NT2/D1 (cell line): ENCODE measurements at regions not wholly inside any gene's neighbourhood (a gene's known extent, or its start where the extent isn't known, plus 50 kb on each side); places are given as distances from the start of the nearest gene placed in this dataset.

ENCODE experiments used
- SUZ12 ChIP-seq: IDR thresholded peaks from 2 replicates; pipeline ENCODE4 v1.6.1; 2011; ENCODE audit not compliant: insufficient read length, insufficient read depth; ENCODE audit errors: extremely low read depth
- YY1 ChIP-seq: IDR thresholded peaks from 2 replicates; pipeline ENCODE4 v1.6.1; 2011; ENCODE audit not compliant: insufficient read length, insufficient read depth

DNA sequence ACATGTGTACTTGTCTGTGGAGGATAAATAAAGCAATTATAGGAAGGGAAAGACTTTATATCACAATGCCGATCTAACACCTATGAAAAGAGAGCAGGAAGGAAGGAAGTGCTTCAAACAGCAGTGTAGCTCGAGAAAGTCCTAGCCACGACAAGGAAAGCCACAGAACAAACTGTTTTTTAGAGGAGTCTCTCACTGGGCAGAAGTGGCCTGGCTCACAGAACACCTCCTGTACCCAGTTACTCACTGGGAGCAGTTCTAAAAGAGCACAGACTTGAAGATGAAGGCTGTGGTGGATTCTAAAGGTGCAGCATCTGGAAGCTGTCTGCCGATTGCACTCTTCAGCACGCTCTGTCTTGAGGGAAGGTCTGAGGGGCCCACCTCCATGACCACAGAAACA lies 248.8 kb upstream of the ATP11B start:
- TF ChIP-seq YY1 (no peak), SUZ12 (no peak)
